ENCODE measurements at regions not wholly inside any gene's neighbourhood (a gene's known extent, or its start where the extent isn't known, plus 50 kb on each side); places are given as distances from the start of the nearest gene placed in this dataset.
"Not testable (repeated sequence)": the region's sequence is repeated elsewhere in the genome, so short reads cannot be mapped to it uniquely, and the experiment has no call there.

GRCh38 chr4:169828329-169828728 lies 70.6 kb upstream of the HPF1 start:
- H3K4me3 Mint-ChIP-seq; H3K27ac Mint-ChIP-seq; POLR2A ChIA-PET; H3K9me3 Mint-ChIP-seq (ENCODE audit: insufficient read depth); DNase-seq; ATAC-seq; H3K4me1 Mint-ChIP-seq (ENCODE audit: low read depth); CTCF ChIA-PET; H3K36me3 Mint-ChIP-seq (ENCODE audit: low read depth); H3K27me3 Mint-ChIP-seq (ENCODE audit: low read depth): not testable (repeated sequence)

- ChIA-PET POLR2A (no interaction called here), CTCF (interaction anchor here (0.5 kb wide), 1 partner anchor 213 kb away, joined by 3 read pairs; no protein-coding TSS in a partner anchor)
- Mint-ChIP-seq H3K4me1 (ENCODE audit: low read depth) (peaks cover 12% of the 10 kb centered on the region), H3K9me3 (ENCODE audit: insufficient read depth) (no peaks in the 10 kb centered on the region), H3K36me3 (ENCODE audit: low read depth) (no peaks in the 10 kb centered on the region), H3K27ac (no peak overlapping the region), H3K4me3 (no peak overlapping the region), H3K27me3 (ENCODE audit: low read depth) (peaks cover 3% of the 10 kb centered on the region)
- ATAC-seq (no peak), DNase-seq (no peak)
Measured at GRCh38 chr4:169826634-169827187, 69.0 kb upstream of the HPF1 start.

- Mint-ChIP-seq H3K4me3 (no peak overlapping the region), H3K4me1 (ENCODE audit: low read depth) (peaks cover 12% of the 10 kb centered on the region), H3K9me3 (ENCODE audit: insufficient read depth) (no peaks in the 10 kb centered on the region), H3K27me3 (ENCODE audit: low read depth) (no peaks in the 10 kb centered on the region), H3K27ac (peak overlapping the region; percentile 21), H3K36me3 (ENCODE audit: low read depth) (no peaks in the 10 kb centered on the region)
- ChIA-PET CTCF (interaction anchor here (1.0 to 1.1 kb wide), 2 partner anchors 13 to 211 kb away, joined by 4 to 16 read pairs; partner anchors contain the start of gene NEK1), POLR2A (no interaction called here)
- ATAC-seq, result peak; percentile 84
- peak; percentile 64 for DNase-seq
Measured at GRCh38 chr4:169823685-169824084, 65.9 kb upstream of the HPF1 start.

GRCh38 chr4:169821402-169821801 lies 63.7 kb upstream of the HPF1 start:
- no peak for DNase-seq
- H3K4me1 Mint-ChIP-seq (ENCODE audit: low read depth), result peaks cover 12% of the 10 kb centered on the region
- ATAC-seq, result no peak
- H3K9me3 Mint-ChIP-seq (ENCODE audit: insufficient read depth), result no peaks in the 10 kb centered on the region
- H3K27me3 Mint-ChIP-seq (ENCODE audit: low read depth), result peaks cover 2% of the 10 kb centered on the region
- no peak overlapping the region for H3K4me3 Mint-ChIP-seq
- no peak overlapping the region for H3K27ac Mint-ChIP-seq
- CTCF ChIA-PET, result no interaction called here
- POLR2A ChIA-PET, result no interaction called here
- no peaks in the 10 kb centered on the region for H3K36me3 Mint-ChIP-seq (ENCODE audit: low read depth)

- no peaks in the 10 kb centered on the region for H3K36me3 Mint-ChIP-seq (ENCODE audit: low read depth)
- no peak overlapping the region for H3K4me3 Mint-ChIP-seq
- H3K9me3 Mint-ChIP-seq (ENCODE audit: insufficient read depth), result no peaks in the 10 kb centered on the region
- DNase-seq, result no peak
- no peak for ATAC-seq
- peaks cover 5% of the 10 kb centered on the region for H3K27me3 Mint-ChIP-seq (ENCODE audit: low read depth)
- POLR2A ChIA-PET, result no interaction called here
- H3K27ac Mint-ChIP-seq, result no peak overlapping the region
- CTCF ChIA-PET, result no interaction called here
- H3K4me1 Mint-ChIP-seq (ENCODE audit: low read depth), result peaks cover 3% of the 10 kb centered on the region
Measured at GRCh38 chr4:169818063-169818679, 60.4 kb upstream of the HPF1 start.

GRCh38 chr4:169815606-169816005 lies 57.9 kb upstream of the HPF1 start:
- Mint-ChIP-seq H3K36me3 (ENCODE audit: low read depth) (no peaks in the 10 kb centered on the region), H3K27me3 (ENCODE audit: low read depth) (peaks cover 5% of the 10 kb centered on the region), H3K4me1 (ENCODE audit: low read depth) (no peaks in the 10 kb centered on the region), H3K27ac (no peak overlapping the region), H3K9me3 (ENCODE audit: insufficient read depth) (no peaks in the 10 kb centered on the region), H3K4me3 (no peak overlapping the region)
- no peak for DNase-seq
- POLR2A ChIA-PET, result no interaction called here
- no peak for ATAC-seq
- CTCF ChIA-PET, result no interaction called here

GRCh38 chr4:169811476-169811875 lies 53.7 kb upstream of the HPF1 start:
- POLR2A ChIA-PET, result no interaction called here
- Mint-ChIP-seq H3K36me3 (ENCODE audit: low read depth) (no peaks in the 10 kb centered on the region), H3K27me3 (ENCODE audit: low read depth) (peaks cover 8% of the 10 kb centered on the region), H3K4me3 (no peak overlapping the region), H3K9me3 (ENCODE audit: insufficient read depth) (no peaks in the 10 kb centered on the region), H3K4me1 (ENCODE audit: low read depth) (no peaks in the 10 kb centered on the region), H3K27ac (no peak overlapping the region)
- CTCF ChIA-PET, result interaction anchor here (1.4 to 3.3 kb wide), 8 partner anchors 12 to 237 kb away, joined by 3 to 28 read pairs (median 11); partner anchors contain the start of gene NEK1
- ATAC-seq (no peak), DNase-seq (no peak)

GRCh38 chr4:169810325-169811323 lies 52.9 kb upstream of the HPF1 start:
- H3K4me1 Mint-ChIP-seq (ENCODE audit: low read depth), result no peaks in the 10 kb centered on the region
- ChIA-PET CTCF (interaction anchor here (0.8 to 3.3 kb wide), 24 partner anchors 9 to 278 kb away, joined by 3 to 28 read pairs (median 4); partner anchors contain the start of gene NEK1), POLR2A (interaction anchor here (1.1 kb wide), 1 partner anchor 198 kb away, joined by 5 read pairs; no protein-coding TSS in a partner anchor)
- H3K36me3 Mint-ChIP-seq (ENCODE audit: low read depth), result no peaks in the 10 kb centered on the region
- no peak overlapping the region for H3K4me3 Mint-ChIP-seq
- peak; percentile 49 for DNase-seq
- peaks cover 7% of the 10 kb centered on the region for H3K27me3 Mint-ChIP-seq (ENCODE audit: low read depth)
- ATAC-seq, result no peak
- no peak overlapping the region for H3K27ac Mint-ChIP-seq
- H3K9me3 Mint-ChIP-seq (ENCODE audit: insufficient read depth), result no peaks in the 10 kb centered on the region

- DNase-seq, result no peak
- H3K27ac Mint-ChIP-seq, result no peak overlapping the region
Measured at GRCh38 chr4:169807934-169808509, 50.3 kb upstream of the HPF1 start.

More at GRCh38 chr4:169807934-169808509, 50.3 kb upstream of the HPF1 start:
- no peaks in the 10 kb centered on the region for H3K9me3 Mint-ChIP-seq (ENCODE audit: insufficient read depth)
- H3K4me3 Mint-ChIP-seq, result no peak overlapping the region
- no peaks in the 10 kb centered on the region for H3K4me1 Mint-ChIP-seq (ENCODE audit: low read depth)
- ATAC-seq, result no peak
- H3K36me3 Mint-ChIP-seq (ENCODE audit: low read depth), result no peaks in the 10 kb centered on the region
- ChIA-PET POLR2A (no interaction called here), CTCF (interaction anchor here (1.5 kb wide), 1 partner anchor 240 kb away, joined by 3 read pairs; no protein-coding TSS in a partner anchor)
- peaks cover 10% of the 10 kb centered on the region for H3K27me3 Mint-ChIP-seq (ENCODE audit: low read depth)

Measured in activated CD8-positive, alpha-beta T cell treated with anti-CD3 and anti-CD28 coated beads, Interleukin-2, amount 10 ng/mL, durations not matched to agents 7 days and 5 days (primary cell).